ENCODE measurements at regions not wholly inside any gene's neighbourhood (a gene's known extent, or its start where the extent isn't known, plus 50 kb on each side); places are given as distances from the start of the nearest gene placed in this dataset.

GRCh38 chr9:7861086-7861485 is 61.5 kb upstream of the DMAC1 start:
- TF ChIP-seq CTCF (IDR thresholded peaks at IDR 0.05) (no peak), POLR2A (IDR thresholded peaks at IDR 0.05) (no peak)

Measured in body of pancreas (tissue), 4 donors.